ENCODE measurements at regions not wholly inside any gene's neighbourhood (a gene's known extent, or its start where the extent isn't known, plus 50 kb on each side); places are given as distances from the start of the nearest gene placed in this dataset.

- no peak for TF ChIP-seq CTCF (IDR thresholded peaks at IDR 0.05)
- no peak for TF ChIP-seq EP300 (IDR thresholded peaks at IDR 0.05)
- no peak for TF ChIP-seq POLR2AphosphoS5 (IDR thresholded peaks at IDR 0.05)
- no peak for TF ChIP-seq POLR2A (IDR thresholded peaks at IDR 0.05; ENCODE audit: low read depth)
Observed at GRCh38 chr10:90484518-90484917, 373.3 kb downstream of the HTR7 start.

Measured in esophagus muscularis mucosa (tissue), 4 donors.